Suprapubic skin (tissue), 4 donors: ENCODE measurements at regions not wholly inside any gene's neighbourhood (a gene's known extent, or its start where the extent isn't known, plus 50 kb on each side); places are given as distances from the start of the nearest gene placed in this dataset.

Experiments
- DNase-seq, 2 donors: peaks; one replicate each; pipeline ENCODE4 v3.0.0-alpha.2; 2019; ENCODE audit warnings: low spot score in 2 of 2
- H3K27ac ChIP-seq: fragments of 200-600 bp; sonication (generic); one replicate; pipeline ENCODE4 v1.5.1; 2019
- H3K27me3 ChIP-seq: fragments of 200-600 bp; sonication (generic); one replicate; pipeline ENCODE4 v1.5.1; 2019
- H3K36me3 ChIP-seq: fragments of 200-600 bp; sonication (generic); one replicate; pipeline ENCODE4 v1.5.1; 2019
- H3K4me1 ChIP-seq: fragments of 200-600 bp; sonication (generic); one replicate; pipeline ENCODE4 v1.5.1; 2019
- H3K4me3 ChIP-seq: fragments of 200-600 bp; sonication (generic); one replicate; pipeline ENCODE4 v1.5.1; 2019; ENCODE audit warnings: mild to moderate bottlenecking
- H3K9me3 ChIP-seq: fragments of 200-600 bp; sonication (generic); one replicate; pipeline ENCODE4 v1.5.1; 2019
- CTCF ChIP-seq, 2 donors: fragments of 200-600 bp in 1 of 2; fragments of 450-650 bp in 1 of 2; sonication (generic) in 1 of 2; IDR thresholded peaks; one replicate each; pipeline ENCODE4 v1.5.1; 2016 to 2019; ENCODE audit warnings: antibody characterized with exemption in 2 of 2, mild to moderate bottlenecking in 1 of 2, moderate library complexity in 1 of 2
- EP300 ChIP-seq: sonication (generic); formaldehyde crosslinking; IDR thresholded peaks from one replicate; pipeline ENCODE4 v1.6.1; 2017; ENCODE audit warnings: antibody characterized with exemption
- POLR2A ChIP-seq, 2 donors: fragments of 450-650 bp; IDR thresholded peaks; one replicate each; pipeline ENCODE4 v1.6.1; 2017; ENCODE audit warnings: antibody characterized with exemption in 2 of 2, mild to moderate bottlenecking in 2 of 2, moderate library complexity in 2 of 2
- POLR2AphosphoS5 ChIP-seq, 3 donors: sonication (generic); formaldehyde crosslinking; IDR thresholded peaks; one replicate each; pipeline ENCODE4 v1.6.1; 2017; ENCODE audit warnings: antibody characterized with exemption in 3 of 3
- WGBS: methylation state at CpG from one replicate; pipeline ENCODE4 v1.1.5; 2018; 5-methylcytosine and 5-hydroxymethylcytosine counted together

GRCh38 chr12:61717986-61718385, 542.2 kb upstream of the USP15 start:
- no peak for DNase-seq
- WGBS: 76% methylated on average over 4 of the region's 4 CpGs
- TF ChIP-seq EP300 (no peak), POLR2A (IDR thresholded peaks at IDR 0.05) (no peak), CTCF (IDR thresholded peaks at IDR 0.05) (no peak), POLR2AphosphoS5 (IDR thresholded peaks at IDR 0.05) (no peak)

GRCh38 chr12:61739925-61740324, 520.3 kb upstream of the USP15 start:
- Histone ChIP-seq H3K4me3 (no peak overlapping the region), H3K27me3 (no peaks in the 10 kb centered on the region), H3K4me1 (no peaks in the 10 kb centered on the region)

More at GRCh38 chr12:61717986-61718385, 542.2 kb upstream of the USP15 start:
- H3K4me3 ChIP-seq: no peak overlapping the region
- no peaks in the 10 kb centered on the region for H3K36me3 ChIP-seq
- H3K27ac ChIP-seq: no peak overlapping the region
- H3K4me1 ChIP-seq: no peaks in the 10 kb centered on the region
- H3K9me3 ChIP-seq: peaks cover 2% of the 10 kb centered on the region
- no peaks in the 10 kb centered on the region for H3K27me3 ChIP-seq

GRCh38 chr12:61750604-61751003, 509.6 kb upstream of the USP15 start:
- 59% methylated on average over 1 of the region's 1 CpG for WGBS
- Histone ChIP-seq H3K4me1 (no peaks in the 10 kb centered on the region), H3K27ac (no peak overlapping the region), H3K9me3 (no peaks in the 10 kb centered on the region), H3K4me3 (no peak overlapping the region), H3K36me3 (no peaks in the 10 kb centered on the region), H3K27me3 (no peaks in the 10 kb centered on the region)
- DNase-seq: no peak
- TF ChIP-seq CTCF (IDR thresholded peaks at IDR 0.05) (no peak), POLR2AphosphoS5 (IDR thresholded peaks at IDR 0.05) (no peak), POLR2A (IDR thresholded peaks at IDR 0.05) (no peak), EP300 (no peak)

More at GRCh38 chr12:61739925-61740324, 520.3 kb upstream of the USP15 start:
- no peak for TF ChIP-seq POLR2A (IDR thresholded peaks at IDR 0.05)
- TF ChIP-seq CTCF (IDR thresholded peaks at IDR 0.05): no peak
- TF ChIP-seq POLR2AphosphoS5 (IDR thresholded peaks at IDR 0.05): no peak
- no peak overlapping the region for H3K27ac ChIP-seq
- DNase-seq: no peak
- H3K36me3 ChIP-seq: no peaks in the 10 kb centered on the region
- WGBS: 81% methylated on average over 1 of the region's 1 CpG
- H3K9me3 ChIP-seq: no peaks in the 10 kb centered on the region

- Histone ChIP-seq H3K4me1 (no peaks in the 10 kb centered on the region), H3K9me3 (no peaks in the 10 kb centered on the region), H3K4me3 (no peak overlapping the region), H3K36me3 (no peaks in the 10 kb centered on the region), H3K27me3 (no peaks in the 10 kb centered on the region), H3K27ac (no peak overlapping the region)
- DNase-seq: no peak
- 98% methylated on average over 1 of the region's 1 CpG for WGBS
- TF ChIP-seq POLR2AphosphoS5 (IDR thresholded peaks at IDR 0.05) (no peak), EP300 (no peak)
These were observed 506.0 kb upstream of the USP15 start for GRCh38 chr12:61754214-61754613.

- WGBS: 71% methylated on average over 5 of the region's 5 CpGs
- Histone ChIP-seq H3K36me3 (no peaks in the 10 kb centered on the region), H3K9me3 (no peaks in the 10 kb centered on the region), H3K4me1 (no peaks in the 10 kb centered on the region), H3K27me3 (no peaks in the 10 kb centered on the region), H3K4me3 (no peak overlapping the region), H3K27ac (no peak overlapping the region)
- TF ChIP-seq POLR2AphosphoS5 (IDR thresholded peaks at IDR 0.05) (no peak), POLR2A (IDR thresholded peaks at IDR 0.05) (no peak), CTCF (IDR thresholded peaks at IDR 0.05) (no peak), EP300 (no peak)
- DNase-seq: no peak
These were observed 502.2 kb upstream of the USP15 start for GRCh38 chr12:61757831-61758505.

- no peak for TF ChIP-seq POLR2A (IDR thresholded peaks at IDR 0.05)
- no peak for TF ChIP-seq EP300
- TF ChIP-seq POLR2AphosphoS5 (IDR thresholded peaks at IDR 0.05): no peak
- TF ChIP-seq CTCF (IDR thresholded peaks at IDR 0.05): no peak
- no peak for DNase-seq
These were observed 501.5 kb upstream of the USP15 start for GRCh38 chr12:61758661-61759060.

More at GRCh38 chr12:61758661-61759060, 501.5 kb upstream of the USP15 start:
- no peak overlapping the region for H3K4me3 ChIP-seq
- no peaks in the 10 kb centered on the region for H3K4me1 ChIP-seq
- no peaks in the 10 kb centered on the region for H3K27me3 ChIP-seq
- no peaks in the 10 kb centered on the region for H3K36me3 ChIP-seq
- H3K27ac ChIP-seq: no peak overlapping the region
- no peaks in the 10 kb centered on the region for H3K9me3 ChIP-seq
